ENCODE measurements at regions not wholly inside any gene's neighbourhood (a gene's known extent, or its start where the extent isn't known, plus 50 kb on each side); places are given as distances from the start of the nearest gene placed in this dataset.

DNA sequence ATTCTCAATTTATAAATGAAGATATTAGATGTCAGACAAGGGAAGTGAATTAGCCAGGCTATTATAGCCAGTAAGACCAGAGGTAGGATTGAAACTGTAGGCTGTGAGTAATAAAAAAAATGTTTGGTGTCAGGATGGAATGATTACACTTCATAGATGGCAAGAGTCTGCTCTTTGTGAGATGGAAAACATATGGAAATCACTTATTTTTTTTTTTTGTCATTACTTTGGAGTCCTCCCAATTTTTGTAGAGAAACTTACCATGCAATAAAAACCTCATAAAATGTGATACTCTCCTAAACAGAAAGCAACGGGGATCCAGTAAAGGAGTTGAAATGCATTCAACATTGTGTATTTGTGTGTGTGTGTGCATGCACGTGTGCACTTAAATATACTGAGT, 532.7 kb upstream of the CDH8 start:
- no TSS peak for BruUV-seq (replicated peaks)
- TF ChIP-seq, protein P1, sequence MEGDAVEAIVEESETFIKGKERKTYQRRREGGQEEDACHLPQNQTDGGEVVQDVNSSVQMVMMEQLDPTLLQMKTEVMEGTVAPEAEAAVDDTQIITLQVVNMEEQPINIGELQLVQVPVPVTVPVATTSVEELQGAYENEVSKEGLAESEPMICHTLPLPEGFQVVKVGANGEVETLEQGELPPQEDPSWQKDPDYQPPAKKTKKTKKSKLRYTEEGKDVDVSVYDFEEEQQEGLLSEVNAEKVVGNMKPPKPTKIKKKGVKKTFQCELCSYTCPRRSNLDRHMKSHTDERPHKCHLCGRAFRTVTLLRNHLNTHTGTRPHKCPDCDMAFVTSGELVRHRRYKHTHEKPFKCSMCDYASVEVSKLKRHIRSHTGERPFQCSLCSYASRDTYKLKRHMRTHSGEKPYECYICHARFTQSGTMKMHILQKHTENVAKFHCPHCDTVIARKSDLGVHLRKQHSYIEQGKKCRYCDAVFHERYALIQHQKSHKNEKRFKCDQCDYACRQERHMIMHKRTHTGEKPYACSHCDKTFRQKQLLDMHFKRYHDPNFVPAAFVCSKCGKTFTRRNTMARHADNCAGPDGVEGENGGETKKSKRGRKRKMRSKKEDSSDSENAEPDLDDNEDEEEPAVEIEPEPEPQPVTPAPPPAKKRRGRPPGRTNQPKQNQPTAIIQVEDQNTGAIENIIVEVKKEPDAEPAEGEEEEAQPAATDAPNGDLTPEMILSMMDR (IDR thresholded peaks at IDR 0.05), result no peak
- TF ChIP-seq SIN3A (IDR thresholded peaks at IDR 0.05; ENCODE audit: borderline replicate concordance, insufficient read depth, low read depth, low read length), result no peak
- no peak for TF ChIP-seq TCF7L2 (IDR thresholded peaks at IDR 0.05; ENCODE audit: low read depth, low read length)
- Histone ChIP-seq H3K4me1 (ENCODE audit: control insufficient read depth, insufficient read depth, low read length) (no peaks in the 10 kb centered on the region), H3K36me3 (ENCODE audit: control insufficient read depth, insufficient read depth, low read length) (no peaks in the 10 kb centered on the region), H3K4me3 (ENCODE audit: low read depth in 2 of 2, low read length in 2 of 2) (no peak overlapping the region), H3K27me3 (ENCODE audit: control insufficient read depth, insufficient read depth, low read length) (no peaks in the 10 kb centered on the region), H3K27ac (ENCODE audit: low read length) (no peak overlapping the region), H3K9me3 (ENCODE audit: control insufficient read depth, insufficient read depth, low read depth, low read length) (no peaks in the 10 kb centered on the region)
- ATAC-seq (no peak), DNase-seq (ENCODE audit: low read depth, low spot score) (no peak)
- POLR2A ChIA-PET, result no interaction called here
- intact Hi-C loops (cut with micrococcal nuclease; ENCODE audit: unreplicated experiment) (no loop called here), in situ Hi-C loops (cut with HindIII; ENCODE audit: low pct_unique_long_range_greater_than_20kb, low sequenced_read_pairs) (no loop called here)
- CTCF ChIA-PET, result no interaction called here

DNA sequence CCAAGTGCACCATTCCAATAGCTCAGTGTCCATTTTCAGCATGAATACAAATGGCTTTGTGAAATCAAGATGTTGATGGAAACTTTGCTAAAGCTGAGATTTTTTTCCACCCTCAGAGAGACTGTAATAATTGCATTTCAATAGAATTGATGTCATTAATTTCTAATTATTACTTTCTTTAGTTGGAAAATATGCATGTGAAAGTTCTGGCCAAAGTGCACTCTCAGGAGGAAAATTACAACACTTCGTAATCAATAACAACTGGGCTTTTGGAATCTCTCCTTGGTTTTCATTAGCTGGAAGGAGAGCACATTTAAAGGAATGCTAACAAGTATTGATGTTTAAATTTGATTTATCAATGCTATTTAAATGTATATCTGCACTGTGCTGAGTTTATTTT, 529.5 kb upstream of the CDH8 start:
- ATAC-seq (no peak), DNase-seq (ENCODE audit: low read depth, low spot score) (no peak)
- H3K4me3 ChIP-seq (ENCODE audit: low read depth in 2 of 2, low read length in 2 of 2), result no peak overlapping the region
- no peak overlapping the region for H3K27ac ChIP-seq (ENCODE audit: low read length)
- intact Hi-C loops (cut with micrococcal nuclease; ENCODE audit: unreplicated experiment), result no loop called here
- CTCF ChIA-PET, result no interaction called here
- H3K9me3 ChIP-seq (ENCODE audit: control insufficient read depth, insufficient read depth, low read depth, low read length), result no peaks in the 10 kb centered on the region
- in situ Hi-C loops (cut with HindIII; ENCODE audit: low pct_unique_long_range_greater_than_20kb, low sequenced_read_pairs), result no loop called here
- POLR2A ChIA-PET, result no interaction called here
- BruUV-seq (replicated peaks), result no TSS peak
- H3K27me3 ChIP-seq (ENCODE audit: control insufficient read depth, insufficient read depth, low read length), result no peaks in the 10 kb centered on the region
- no peaks in the 10 kb centered on the region for H3K4me1 ChIP-seq (ENCODE audit: control insufficient read depth, insufficient read depth, low read length)
- H3K36me3 ChIP-seq (ENCODE audit: control insufficient read depth, insufficient read depth, low read length), result no peaks in the 10 kb centered on the region
- TF ChIP-seq, protein P1 (IDR thresholded peaks at IDR 0.05), result no peak
- TF ChIP-seq POLR2AphosphoS5 (IDR thresholded peaks at IDR 0.05; ENCODE audit: low read depth, low read length) (no peak), TCF7L2 (IDR thresholded peaks at IDR 0.05; ENCODE audit: low read depth, low read length) (no peak), SIN3A (IDR thresholded peaks at IDR 0.05; ENCODE audit: borderline replicate concordance, insufficient read depth, low read depth, low read length) (no peak), REST (IDR thresholded peaks at IDR 0.05; ENCODE audit: insufficient read depth in 1 of 2, low read depth in 2 of 2, low read length in 1 of 2) (no peak)

GRCh38 chr16:62564291-62564690, 528.1 kb upstream of the CDH8 start:
- intact Hi-C loops (cut with micrococcal nuclease; ENCODE audit: unreplicated experiment) (no loop called here), in situ Hi-C loops (cut with HindIII; ENCODE audit: low pct_unique_long_range_greater_than_20kb, low sequenced_read_pairs) (no loop called here)
- CTCF ChIA-PET, result no interaction called here
- no peak for DNase-seq (ENCODE audit: low read depth, low spot score)
- H3K27ac ChIP-seq (ENCODE audit: low read length), result no peak overlapping the region
- H3K4me1 ChIP-seq (ENCODE audit: control insufficient read depth, insufficient read depth, low read length), result no peaks in the 10 kb centered on the region
- TF ChIP-seq TCF7L2 (IDR thresholded peaks at IDR 0.05; ENCODE audit: low read depth, low read length) (no peak), SIN3A (IDR thresholded peaks at IDR 0.05; ENCODE audit: borderline replicate concordance, insufficient read depth, low read depth, low read length) (no peak), POLR2AphosphoS5 (IDR thresholded peaks at IDR 0.05; ENCODE audit: low read depth, low read length) (no peak), REST (IDR thresholded peaks at IDR 0.05; ENCODE audit: insufficient read depth in 1 of 2, low read depth in 2 of 2, low read length in 1 of 2) (no peak)
- TF ChIP-seq, protein P1 (IDR thresholded peaks at IDR 0.05), result no peak
- POLR2A ChIA-PET, result no interaction called here
- no peaks in the 10 kb centered on the region for H3K36me3 ChIP-seq (ENCODE audit: control insufficient read depth, insufficient read depth, low read length)
- H3K27me3 ChIP-seq (ENCODE audit: control insufficient read depth, insufficient read depth, low read length), result no peaks in the 10 kb centered on the region
- no TSS peak for BruUV-seq (replicated peaks)
- H3K4me3 ChIP-seq (ENCODE audit: low read depth in 2 of 2, low read length in 2 of 2), result no peak overlapping the region
- no peak for ATAC-seq
- H3K9me3 ChIP-seq (ENCODE audit: control insufficient read depth, insufficient read depth, low read depth, low read length), result no peaks in the 10 kb centered on the region
